GM10266 (cell line): ENCODE measurements at regions not wholly inside any gene's neighbourhood (a gene's known extent, or its start where the extent isn't known, plus 50 kb on each side); places are given as distances from the start of the nearest gene placed in this dataset.

ENCODE experiments used
- DNase-seq: peaks from one replicate; pipeline ENCODE4 v3.0.0; 2012; ENCODE audit errors: extremely low spot score
- TF ChIP-seq, protein P1 (sequence below): IDR thresholded peaks from 2 replicates; pipeline ENCODE4 v1.5.1; 2012; ENCODE audit warnings: mild to moderate bottlenecking, low read depth; ENCODE audit not compliant: control insufficient read depth, insufficient read depth; ENCODE audit errors: missing control alignments

DNA sequence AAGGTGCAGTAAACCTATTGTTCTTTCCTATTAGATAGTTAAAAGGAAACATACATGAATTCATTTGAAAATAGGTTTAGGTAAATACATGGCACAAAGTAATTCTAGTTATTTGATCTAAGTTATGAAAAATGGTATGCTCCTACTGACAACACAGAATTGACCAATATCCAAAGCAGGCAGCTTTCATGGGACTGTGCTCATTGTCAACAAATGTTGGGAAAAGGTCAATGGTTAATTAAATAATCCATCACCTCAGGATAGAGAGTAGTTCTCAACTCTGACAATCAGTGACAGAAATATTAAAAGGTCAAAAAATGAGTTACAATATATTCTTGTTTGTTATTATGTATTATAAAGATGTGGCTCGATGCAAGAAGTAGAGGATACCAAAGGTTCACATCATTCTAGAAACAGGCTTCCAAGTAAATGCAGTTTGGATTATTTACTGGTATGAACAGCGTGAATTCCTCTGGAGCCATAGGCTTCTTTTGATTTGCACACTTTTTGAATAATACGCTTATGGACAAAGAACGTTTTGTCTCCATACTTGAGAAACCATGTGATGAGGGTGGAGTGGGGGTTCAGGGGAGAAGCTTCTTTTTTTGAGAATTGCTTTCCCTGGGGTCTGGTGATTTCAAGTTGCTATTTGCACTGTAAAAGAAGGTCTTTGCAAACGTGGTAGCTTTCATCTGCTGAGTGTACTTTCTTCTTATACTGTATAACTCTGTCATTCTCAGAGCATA lies 422.0 kb upstream of the ZEB2 start:
- no peak for DNase-seq
- TF ChIP-seq, protein P1, sequence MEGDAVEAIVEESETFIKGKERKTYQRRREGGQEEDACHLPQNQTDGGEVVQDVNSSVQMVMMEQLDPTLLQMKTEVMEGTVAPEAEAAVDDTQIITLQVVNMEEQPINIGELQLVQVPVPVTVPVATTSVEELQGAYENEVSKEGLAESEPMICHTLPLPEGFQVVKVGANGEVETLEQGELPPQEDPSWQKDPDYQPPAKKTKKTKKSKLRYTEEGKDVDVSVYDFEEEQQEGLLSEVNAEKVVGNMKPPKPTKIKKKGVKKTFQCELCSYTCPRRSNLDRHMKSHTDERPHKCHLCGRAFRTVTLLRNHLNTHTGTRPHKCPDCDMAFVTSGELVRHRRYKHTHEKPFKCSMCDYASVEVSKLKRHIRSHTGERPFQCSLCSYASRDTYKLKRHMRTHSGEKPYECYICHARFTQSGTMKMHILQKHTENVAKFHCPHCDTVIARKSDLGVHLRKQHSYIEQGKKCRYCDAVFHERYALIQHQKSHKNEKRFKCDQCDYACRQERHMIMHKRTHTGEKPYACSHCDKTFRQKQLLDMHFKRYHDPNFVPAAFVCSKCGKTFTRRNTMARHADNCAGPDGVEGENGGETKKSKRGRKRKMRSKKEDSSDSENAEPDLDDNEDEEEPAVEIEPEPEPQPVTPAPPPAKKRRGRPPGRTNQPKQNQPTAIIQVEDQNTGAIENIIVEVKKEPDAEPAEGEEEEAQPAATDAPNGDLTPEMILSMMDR = no peak

GRCh38 chr2:144939590-144939989 lies 419.7 kb upstream of the ZEB2 start:
- DNase-seq = no peak
- TF ChIP-seq, protein P1 = no peak

DNA sequence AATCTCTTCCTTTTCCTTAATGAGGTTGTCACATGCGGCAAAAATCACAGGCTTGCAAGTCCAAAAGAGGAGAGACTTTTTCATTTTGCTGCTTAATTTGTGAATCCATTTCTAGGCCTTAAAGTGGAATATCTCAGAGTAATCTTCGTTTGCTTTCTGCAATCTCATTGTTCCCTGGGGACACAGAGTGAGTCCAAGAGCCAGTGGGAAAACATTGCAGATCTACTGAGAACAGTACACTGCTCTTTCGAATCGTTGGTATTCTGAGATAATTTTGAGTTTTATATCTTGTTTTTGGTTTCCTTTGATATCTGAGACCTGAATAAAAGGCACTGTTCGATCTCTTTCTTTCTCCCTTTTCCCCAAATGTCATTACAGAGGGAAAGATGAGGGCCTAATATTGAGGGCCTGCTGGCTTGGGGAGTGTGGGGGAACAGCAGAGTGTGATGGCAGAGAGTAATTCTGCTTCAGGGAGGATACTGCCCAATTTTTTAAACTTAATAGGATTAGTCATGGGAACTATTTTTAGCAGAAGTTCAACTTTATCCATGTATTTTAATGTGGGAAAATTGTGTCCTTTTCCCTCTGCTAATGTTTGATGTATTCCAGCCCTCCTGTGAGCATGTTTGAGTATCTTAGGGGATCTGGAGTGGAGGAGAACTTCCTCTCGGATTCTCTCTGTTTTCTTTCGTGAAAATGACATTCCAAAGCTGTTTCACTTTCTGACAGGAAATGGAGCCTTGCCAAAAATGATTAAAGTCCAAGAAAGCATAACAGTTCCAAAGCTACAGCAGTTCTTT lies 418.2 kb upstream of the ZEB2 start:
- no peak for DNase-seq
- TF ChIP-seq, protein P1 = no peak

GRCh38 chr2:144937066-144937465 lies 417.1 kb upstream of the ZEB2 start:
- TF ChIP-seq, protein P1 = no peak
- DNase-seq = no peak

GRCh38 chr2:144936442-144936841 lies 416.5 kb upstream of the ZEB2 start:
- no peak for DNase-seq
- TF ChIP-seq, protein P1 = no peak

GRCh38 chr2:144935736-144936135 lies 415.8 kb upstream of the ZEB2 start:
- TF ChIP-seq, protein P1 = no peak
- no peak for DNase-seq

GRCh38 chr2:144935191-144935590 lies 415.3 kb upstream of the ZEB2 start:
- no peak for DNase-seq
- TF ChIP-seq, protein P1 = no peak
